Activated CD4-positive, alpha-beta memory T cell treated with anti-CD3 and anti-CD28 coated beads, Interleukin-2, amount 10 ng/mL, durations not matched to agents 7 days and 5 days (primary cell): ENCODE measurements at regions not wholly inside any gene's neighbourhood (a gene's known extent, or its start where the extent isn't known, plus 50 kb on each side); places are given as distances from the start of the nearest gene placed in this dataset.

Experiments used
- CTCF ChIA-PET: fragments of 350-600 bp; sonication (Branson Sonifier 250); formaldehyde crosslinking; loops from one replicate; lab custom pipeline; 2021; ENCODE audit warnings: antibody characterized with exemption, inconsistent platforms; lab: Charles Lee
- POLR2A ChIA-PET: fragments of 350-600 bp; sonication (Branson Sonifier 250); formaldehyde crosslinking; loops from one replicate; lab custom pipeline; 2021; ENCODE audit warnings: antibody characterized with exemption; lab: Charles Lee
- DNase-seq: peaks from one replicate; pipeline ENCODE4 v3.0.0-alpha.2; 2020
- H3K27ac Mint-ChIP-seq: one replicate; pipeline ENCODE4 v1.8.0; 2021; ENCODE audit warnings: mild to moderate bottlenecking, mixed read lengths
- H3K27me3 Mint-ChIP-seq: one replicate; pipeline ENCODE4 v1.8.0; 2021; ENCODE audit warnings: mixed read lengths
- H3K36me3 Mint-ChIP-seq: one replicate; pipeline ENCODE4 v1.8.0; 2021; ENCODE audit warnings: low read depth, mixed read lengths
- H3K4me1 Mint-ChIP-seq: one replicate; pipeline ENCODE4 v1.8.0; 2021; ENCODE audit warnings: mixed read lengths
- H3K4me3 Mint-ChIP-seq: one replicate; pipeline ENCODE4 v1.8.0; 2021; ENCODE audit warnings: mild to moderate bottlenecking, mixed read lengths
- H3K9me3 Mint-ChIP-seq: one replicate; pipeline ENCODE4 v1.8.0; 2021; ENCODE audit warnings: mixed read lengths

DNA sequence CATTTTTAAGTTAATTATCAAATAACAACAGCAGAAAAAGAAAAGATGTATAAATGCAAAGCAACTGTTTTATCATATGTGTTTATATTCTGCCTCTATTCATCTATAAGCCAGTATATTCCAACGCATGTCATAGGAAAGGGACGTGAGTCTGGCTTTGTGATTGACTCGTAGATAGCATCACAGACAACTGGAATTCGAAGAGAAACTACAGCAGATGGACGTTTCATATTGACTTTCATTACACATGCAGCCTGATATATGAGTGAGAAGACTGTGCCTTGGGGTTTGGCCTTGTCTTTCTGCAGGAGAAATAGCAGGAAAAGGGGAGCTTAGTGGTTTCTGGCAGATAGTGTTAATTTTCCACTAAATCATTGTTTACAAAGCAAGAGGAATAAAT is 1111.9 kb downstream of the MAT2B start:
- no peak overlapping the region for H3K4me3 Mint-ChIP-seq
- no peaks in the 10 kb centered on the region for H3K27me3 Mint-ChIP-seq
- no peaks in the 10 kb centered on the region for H3K36me3 Mint-ChIP-seq
- H3K4me1 Mint-ChIP-seq: no peaks in the 10 kb centered on the region
- ChIA-PET CTCF (no interaction called here), POLR2A (no interaction called here)
- H3K9me3 Mint-ChIP-seq: peaks cover 11% of the 10 kb centered on the region
- DNase-seq: no peak
- no peak overlapping the region for H3K27ac Mint-ChIP-seq

DNA sequence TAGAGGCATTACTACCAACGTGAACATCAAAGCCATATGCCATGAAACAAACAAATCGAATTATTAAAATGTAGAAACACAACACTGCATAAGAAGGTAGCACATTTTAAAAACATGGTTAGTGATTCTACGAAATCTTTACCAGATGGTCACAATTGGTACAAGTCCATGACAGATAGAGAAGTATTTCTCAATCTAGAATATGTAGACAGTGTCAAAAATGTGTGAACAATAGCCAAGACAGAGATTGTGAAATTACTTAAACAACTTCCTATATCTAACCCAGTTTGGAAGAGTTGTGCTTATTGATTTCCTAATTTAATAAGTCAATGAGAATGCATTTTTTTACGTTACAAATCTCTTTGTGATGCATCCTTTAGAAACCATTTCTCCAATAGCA is 1121.6 kb downstream of the MAT2B start:
- Mint-ChIP-seq H3K27ac (no peak overlapping the region), H3K4me1 (no peaks in the 10 kb centered on the region), H3K27me3 (no peaks in the 10 kb centered on the region), H3K9me3 (peaks cover 3% of the 10 kb centered on the region), H3K36me3 (no peaks in the 10 kb centered on the region), H3K4me3 (no peak overlapping the region)
- POLR2A ChIA-PET: no interaction called here
- CTCF ChIA-PET: no interaction called here
- DNase-seq: no peak

DNA sequence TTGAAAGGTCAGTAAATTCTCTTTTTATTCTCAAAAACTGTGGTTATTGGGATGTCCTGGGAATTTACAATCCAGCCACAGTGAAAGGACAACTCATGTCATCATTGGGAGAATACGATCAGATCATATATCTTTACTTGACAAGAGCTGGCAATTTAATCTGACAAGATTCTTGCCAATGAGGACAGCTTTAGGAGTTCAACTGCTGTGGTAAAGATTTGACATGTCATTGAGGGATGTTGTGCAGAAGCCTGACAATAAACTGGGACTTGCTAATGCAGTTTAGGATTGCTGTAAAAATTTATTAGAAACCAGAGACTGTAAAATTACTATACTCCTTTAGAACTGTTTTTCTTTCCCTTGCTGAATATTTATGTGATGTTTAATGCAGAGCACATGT is 1131.0 kb downstream of the MAT2B start:
- DNase-seq: no peak
- CTCF ChIA-PET: no interaction called here
- Mint-ChIP-seq H3K4me3 (no peak overlapping the region), H3K9me3 (peaks cover 5% of the 10 kb centered on the region), H3K4me1 (no peaks in the 10 kb centered on the region), H3K27me3 (no peaks in the 10 kb centered on the region), H3K27ac (no peak overlapping the region), H3K36me3 (no peaks in the 10 kb centered on the region)
- POLR2A ChIA-PET: no interaction called here

DNA sequence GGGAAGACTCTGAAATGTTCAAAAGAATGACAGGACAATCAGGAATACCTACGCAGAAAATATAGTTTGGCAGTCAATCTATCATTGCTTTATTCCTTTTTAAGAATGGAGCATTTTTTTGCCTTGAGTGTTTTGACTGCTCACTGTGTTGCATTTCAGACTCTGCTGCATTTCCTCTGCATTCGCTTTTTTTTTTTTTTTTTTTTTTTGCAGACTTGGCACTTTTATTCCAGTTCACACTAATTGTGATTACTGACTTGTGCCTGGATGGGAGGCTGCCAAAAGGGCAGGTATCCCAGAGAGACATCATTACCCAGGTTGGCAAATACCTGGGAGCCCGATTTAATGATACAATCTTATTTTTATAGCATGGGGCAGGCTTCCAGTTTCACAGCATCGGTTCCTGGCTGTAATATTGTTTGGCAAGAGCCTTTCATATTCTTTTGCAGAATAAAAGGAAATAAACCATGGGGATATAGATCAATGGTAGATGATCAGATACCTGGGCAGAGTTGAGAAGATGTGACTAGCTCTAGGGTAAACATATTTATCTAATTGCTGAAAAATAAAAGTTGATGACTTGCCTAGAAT is 1132.6 kb downstream of the MAT2B start:
- H3K9me3 Mint-ChIP-seq: peaks cover 5% of the 10 kb centered on the region
- H3K36me3 Mint-ChIP-seq: no peaks in the 10 kb centered on the region
- H3K4me3 Mint-ChIP-seq: no peak overlapping the region
- no peaks in the 10 kb centered on the region for H3K27me3 Mint-ChIP-seq
- no peak overlapping the region for H3K27ac Mint-ChIP-seq
- CTCF ChIA-PET: no interaction called here
- POLR2A ChIA-PET: no interaction called here
- DNase-seq: no peak
- no peaks in the 10 kb centered on the region for H3K4me1 Mint-ChIP-seq

DNA sequence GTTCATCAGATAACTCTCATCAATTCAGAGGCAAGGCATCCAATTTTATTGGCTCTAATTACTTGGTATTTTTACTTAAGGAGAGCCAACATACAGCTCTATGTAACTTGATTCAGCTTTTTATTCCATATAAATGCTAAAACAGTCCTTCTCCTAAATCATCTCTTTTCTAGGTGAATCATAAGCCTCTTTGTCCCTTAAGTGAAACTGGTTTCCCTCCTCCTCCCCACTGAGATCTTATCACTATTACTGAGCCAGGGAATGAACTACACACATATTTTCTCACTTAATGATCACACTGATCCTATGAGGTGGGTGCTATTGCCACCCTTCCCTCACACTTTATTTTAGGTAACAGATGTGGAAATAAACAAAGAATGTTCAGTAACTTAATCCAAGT is 1143.8 kb downstream of the MAT2B start:
- no peaks in the 10 kb centered on the region for H3K36me3 Mint-ChIP-seq
- POLR2A ChIA-PET: no interaction called here
- no peaks in the 10 kb centered on the region for H3K27me3 Mint-ChIP-seq
- no peak overlapping the region for H3K4me3 Mint-ChIP-seq
- no peak for DNase-seq
- no peaks in the 10 kb centered on the region for H3K4me1 Mint-ChIP-seq
- CTCF ChIA-PET: no interaction called here
- H3K27ac Mint-ChIP-seq: no peak overlapping the region
- peaks cover 6% of the 10 kb centered on the region for H3K9me3 Mint-ChIP-seq

DNA sequence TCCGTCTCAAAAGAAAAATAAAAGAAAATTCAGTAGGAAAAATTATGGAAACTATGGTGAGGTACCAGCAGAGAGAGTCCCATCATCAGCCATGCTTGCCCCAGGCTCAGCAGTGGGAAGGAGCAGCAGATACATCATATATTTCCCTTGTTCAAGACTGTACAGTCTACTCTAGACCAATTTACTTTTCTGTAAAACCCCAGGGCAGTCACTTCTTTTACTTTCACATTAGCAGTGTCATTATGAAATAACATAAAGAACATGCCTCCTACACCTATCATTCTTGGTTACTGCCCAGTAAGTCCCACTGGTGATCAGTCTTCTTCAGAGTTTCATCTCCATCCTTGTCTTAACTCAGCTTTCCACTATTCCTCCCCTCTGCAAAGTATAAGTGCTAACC is 1145.0 kb downstream of the MAT2B start:
- POLR2A ChIA-PET: no interaction called here
- no peak overlapping the region for H3K4me3 Mint-ChIP-seq
- no peak for DNase-seq
- H3K27me3 Mint-ChIP-seq: no peaks in the 10 kb centered on the region
- no peaks in the 10 kb centered on the region for H3K36me3 Mint-ChIP-seq
- peaks cover 6% of the 10 kb centered on the region for H3K9me3 Mint-ChIP-seq
- H3K27ac Mint-ChIP-seq: no peak overlapping the region
- CTCF ChIA-PET: no interaction called here
- H3K4me1 Mint-ChIP-seq: no peaks in the 10 kb centered on the region

DNA sequence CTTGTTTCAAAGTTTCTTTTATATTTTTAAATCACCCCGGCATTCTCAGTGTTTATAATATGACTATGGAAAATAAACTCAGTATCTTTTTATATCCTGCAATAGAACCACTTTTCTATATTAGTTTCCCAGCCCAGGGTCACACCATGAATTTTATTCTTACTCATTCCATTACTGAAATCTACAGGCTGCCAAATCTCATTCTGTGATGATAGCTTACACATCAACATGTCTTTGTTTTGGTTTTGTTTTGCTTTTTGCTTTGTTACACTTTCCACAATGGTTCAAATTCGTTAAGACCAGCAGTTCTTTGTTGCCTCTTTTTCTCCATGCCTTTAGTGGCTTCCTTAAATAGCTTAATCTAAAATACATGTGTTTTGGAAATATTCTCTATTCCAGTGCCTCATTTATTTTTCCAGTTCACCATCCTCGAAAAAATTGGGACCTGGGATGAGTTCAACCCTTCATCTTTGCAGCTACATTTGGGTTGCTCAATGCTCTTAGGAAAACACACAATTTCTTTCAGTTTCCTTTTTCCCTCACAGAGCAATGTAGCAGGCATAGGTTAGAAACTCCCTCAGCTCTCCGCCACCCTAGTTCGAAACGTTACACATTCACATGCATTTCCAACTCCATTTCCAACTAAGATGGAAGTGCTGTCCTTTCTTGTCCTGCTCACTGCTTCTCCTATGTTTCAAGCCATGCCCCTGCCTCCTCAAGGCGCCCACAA is 1146.3 kb downstream of the MAT2B start:
- CTCF ChIA-PET: no interaction called here
- H3K9me3 Mint-ChIP-seq: peaks cover 6% of the 10 kb centered on the region

DNA sequence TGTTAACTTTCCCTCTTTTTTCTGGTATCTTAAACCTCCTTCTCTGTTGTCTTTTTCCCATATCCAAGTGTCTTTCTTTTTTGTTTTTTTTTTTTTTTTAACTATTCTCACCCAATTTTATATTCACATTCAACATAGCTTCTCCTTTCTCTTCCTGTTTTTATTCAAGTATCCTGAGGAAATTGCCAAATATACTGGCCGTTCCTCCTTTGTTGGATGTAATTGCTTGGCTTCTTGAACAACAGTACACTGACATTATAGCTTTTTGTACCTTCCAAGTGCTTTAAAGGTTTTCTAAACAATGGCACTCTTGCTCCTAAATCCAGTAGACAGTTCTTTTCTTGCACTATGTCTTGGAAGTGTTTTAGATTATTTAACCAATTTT is 1146.8 kb downstream of the MAT2B start:
- ChIA-PET POLR2A (no interaction called here), CTCF (no interaction called here)
- Mint-ChIP-seq H3K4me1 (no peaks in the 10 kb centered on the region), H3K27ac (no peak overlapping the region), H3K36me3 (no peaks in the 10 kb centered on the region), H3K9me3 (peaks cover 6% of the 10 kb centered on the region), H3K4me3 (no peak overlapping the region), H3K27me3 (no peaks in the 10 kb centered on the region)
- no peak for DNase-seq

More for the DNA sequence above, 1146.3 kb downstream of the MAT2B start:
- Mint-ChIP-seq H3K36me3 (no peaks in the 10 kb centered on the region), H3K4me1 (no peaks in the 10 kb centered on the region), H3K27me3 (no peaks in the 10 kb centered on the region), H3K4me3 (no peak overlapping the region), H3K27ac (no peak overlapping the region)
- POLR2A ChIA-PET: no interaction called here
- DNase-seq: no peak

DNA sequence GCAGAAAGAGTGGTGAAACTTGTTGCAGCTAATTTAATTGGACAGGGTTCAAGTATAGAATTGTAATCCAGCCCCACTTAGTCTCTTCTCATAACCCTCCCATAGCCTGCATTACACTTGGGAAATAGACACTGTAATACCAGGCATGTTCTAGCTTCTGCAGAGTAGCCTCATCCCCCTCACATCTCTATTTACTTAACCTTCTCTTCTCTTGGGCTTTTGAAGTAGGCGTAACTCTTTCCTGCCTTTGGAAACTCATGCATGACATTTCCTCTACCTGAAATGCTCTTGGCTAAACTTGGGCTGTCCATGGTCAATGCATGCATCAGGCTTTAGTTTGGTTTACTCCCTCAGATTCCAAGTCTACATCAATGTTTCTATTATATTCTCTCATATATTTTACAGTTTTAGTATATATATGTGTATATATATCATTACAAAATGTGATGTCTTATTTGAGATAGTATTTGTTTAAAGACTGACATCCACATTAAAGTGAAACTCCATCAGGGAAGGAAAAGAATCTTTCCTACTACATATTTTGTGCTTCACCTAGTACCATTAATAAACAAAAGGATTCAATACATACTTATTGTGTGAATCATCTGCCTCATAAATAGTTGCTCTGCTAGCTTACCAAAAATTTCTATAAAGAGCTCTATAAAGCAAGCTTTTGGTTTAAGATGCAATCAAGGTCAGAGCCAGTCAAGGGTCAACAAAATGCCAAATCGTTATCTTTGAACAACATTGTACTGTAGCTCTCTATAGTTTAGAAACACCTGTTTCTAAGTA is 1158.0 kb downstream of the MAT2B start:
- ChIA-PET CTCF (no interaction called here), POLR2A (no interaction called here)
- H3K27ac Mint-ChIP-seq: no peak overlapping the region

DNA sequence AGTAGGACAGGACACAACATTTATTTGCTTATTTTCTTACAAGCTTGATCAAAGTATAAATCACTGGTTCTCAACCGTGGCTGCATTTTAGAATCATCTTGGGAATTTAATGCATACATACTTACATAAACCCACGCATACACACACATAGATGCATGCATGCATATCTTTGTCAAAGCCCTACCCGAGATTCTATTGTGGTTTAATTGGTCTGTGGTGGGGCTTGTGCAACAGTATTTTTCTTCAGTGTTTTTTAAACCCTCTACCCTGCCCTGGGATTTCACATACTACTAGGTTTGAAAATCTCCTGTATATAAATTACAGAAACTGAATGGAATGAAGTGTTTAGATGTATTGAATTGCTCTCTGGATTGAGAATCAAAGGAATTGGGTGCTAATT is 1166.2 kb downstream of the MAT2B start:
- no peak for DNase-seq
- ChIA-PET POLR2A (no interaction called here), CTCF (no interaction called here)
- H3K4me3 Mint-ChIP-seq: no peak overlapping the region
- no peaks in the 10 kb centered on the region for H3K27me3 Mint-ChIP-seq
- H3K27ac Mint-ChIP-seq: no peak overlapping the region
- no peaks in the 10 kb centered on the region for H3K4me1 Mint-ChIP-seq
- peaks cover 7% of the 10 kb centered on the region for H3K9me3 Mint-ChIP-seq
- H3K36me3 Mint-ChIP-seq: no peaks in the 10 kb centered on the region

More for the DNA sequence above, 1158.0 kb downstream of the MAT2B start:
- Mint-ChIP-seq H3K4me3 (no peak overlapping the region), H3K27me3 (no peaks in the 10 kb centered on the region), H3K36me3 (no peaks in the 10 kb centered on the region), H3K4me1 (no peaks in the 10 kb centered on the region), H3K9me3 (peaks cover 4% of the 10 kb centered on the region)
- no peak for DNase-seq

DNA sequence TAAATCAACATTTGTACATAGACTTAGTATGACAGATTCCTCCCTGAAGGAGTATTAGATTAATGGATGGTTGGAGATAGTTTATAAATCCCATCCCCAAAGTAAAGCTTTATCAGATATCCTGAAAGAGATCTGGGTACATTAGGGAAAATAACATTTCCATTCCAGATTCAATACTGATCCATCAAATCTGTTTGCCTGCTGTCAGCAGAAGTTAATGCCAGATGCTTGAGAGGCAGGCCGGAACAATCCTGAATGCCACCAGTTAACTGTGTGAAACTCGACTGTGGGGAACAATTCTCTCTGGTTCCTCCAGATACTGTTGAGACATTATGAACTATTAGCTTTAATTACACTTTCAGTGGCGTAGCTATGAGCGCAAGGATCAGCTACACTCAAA is 1166.8 kb downstream of the MAT2B start:
- Mint-ChIP-seq H3K4me3 (no peak overlapping the region), H3K27me3 (no peaks in the 10 kb centered on the region), H3K36me3 (no peaks in the 10 kb centered on the region), H3K9me3 (peaks cover 7% of the 10 kb centered on the region), H3K27ac (no peak overlapping the region), H3K4me1 (no peaks in the 10 kb centered on the region)
- CTCF ChIA-PET: no interaction called here
- POLR2A ChIA-PET: no interaction called here
- DNase-seq: no peak

DNA sequence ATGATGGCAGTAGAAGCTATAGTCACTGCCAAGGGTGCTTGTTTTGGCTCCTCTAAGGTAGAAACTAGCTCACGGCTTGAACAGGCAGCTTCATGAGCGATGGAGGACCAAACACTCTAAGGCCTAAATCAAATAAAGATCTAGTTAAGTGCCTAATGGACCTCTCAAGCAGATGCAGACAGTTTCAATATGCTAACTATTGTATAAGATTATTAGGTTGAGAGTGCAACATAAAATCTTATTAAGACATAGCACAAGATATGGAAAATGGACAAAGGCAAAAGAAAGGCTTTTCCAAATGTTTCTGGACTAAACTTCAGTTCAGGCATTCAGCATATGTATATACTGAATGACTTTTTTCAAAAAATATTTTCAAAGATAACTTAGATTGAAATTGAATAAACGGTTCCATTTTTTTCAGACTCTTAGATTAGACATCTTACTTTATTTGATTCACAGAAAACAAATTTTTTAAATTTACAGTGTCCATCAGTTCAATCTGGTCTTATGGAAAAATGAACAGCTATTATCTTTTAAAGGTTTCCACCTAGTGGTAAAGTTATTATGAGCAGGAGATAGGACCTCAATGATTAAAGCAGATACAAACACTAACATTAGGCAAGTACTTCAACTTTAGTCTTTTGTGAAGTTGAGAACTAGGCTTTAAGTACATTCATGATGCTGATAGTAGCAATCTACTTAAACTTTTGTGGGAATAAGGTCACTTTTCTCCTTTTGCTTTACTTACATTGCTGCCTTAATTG is 1167.7 kb downstream of the MAT2B start:
- Mint-ChIP-seq H3K4me3 (no peak overlapping the region), H3K27ac (no peak overlapping the region), H3K27me3 (no peaks in the 10 kb centered on the region), H3K36me3 (no peaks in the 10 kb centered on the region), H3K9me3 (peaks cover 7% of the 10 kb centered on the region), H3K4me1 (no peaks in the 10 kb centered on the region)
- ChIA-PET POLR2A (no interaction called here), CTCF (no interaction called here)
- no peak for DNase-seq

DNA sequence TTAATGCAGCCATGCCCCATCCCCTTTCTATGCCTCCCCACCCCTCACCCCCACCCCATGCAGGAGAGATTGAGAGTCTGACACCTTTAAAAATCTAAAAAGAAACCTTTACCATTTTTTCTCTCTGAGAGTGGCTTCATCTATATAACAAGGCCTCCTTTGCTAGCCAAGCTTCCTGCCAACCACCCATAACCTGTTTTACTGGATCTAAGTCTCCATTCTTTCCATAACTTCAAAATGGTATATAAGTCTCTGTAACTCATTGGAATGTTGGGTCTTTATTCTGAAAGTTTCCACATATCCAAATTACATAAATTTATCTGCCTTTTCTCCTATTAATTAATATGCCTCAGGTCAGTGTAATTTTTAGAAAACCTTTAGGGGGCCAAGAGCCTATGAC is 1174.0 kb downstream of the MAT2B start:
- no peaks in the 10 kb centered on the region for H3K27me3 Mint-ChIP-seq
- H3K27ac Mint-ChIP-seq: no peak overlapping the region
- POLR2A ChIA-PET: no interaction called here
- no peaks in the 10 kb centered on the region for H3K9me3 Mint-ChIP-seq
- no peaks in the 10 kb centered on the region for H3K36me3 Mint-ChIP-seq
- DNase-seq: no peak
- CTCF ChIA-PET: no interaction called here
- no peak overlapping the region for H3K4me3 Mint-ChIP-seq
- H3K4me1 Mint-ChIP-seq: no peaks in the 10 kb centered on the region
